IPS-NIHi7 (cell line): ENCODE measurements at regions not wholly inside any gene's neighbourhood (a gene's known extent, or its start where the extent isn't known, plus 50 kb on each side); places are given as distances from the start of the nearest gene placed in this dataset.
A peak's percentile ranks its signal among the peaks of the same experiment; 100 is the strongest.

Experiments used
- DNase-seq: peaks from one replicate; pipeline ENCODE4 v3.0.0; 2012; ENCODE audit warnings: mixed read lengths; ENCODE audit errors: extremely low spot score

DNA sequence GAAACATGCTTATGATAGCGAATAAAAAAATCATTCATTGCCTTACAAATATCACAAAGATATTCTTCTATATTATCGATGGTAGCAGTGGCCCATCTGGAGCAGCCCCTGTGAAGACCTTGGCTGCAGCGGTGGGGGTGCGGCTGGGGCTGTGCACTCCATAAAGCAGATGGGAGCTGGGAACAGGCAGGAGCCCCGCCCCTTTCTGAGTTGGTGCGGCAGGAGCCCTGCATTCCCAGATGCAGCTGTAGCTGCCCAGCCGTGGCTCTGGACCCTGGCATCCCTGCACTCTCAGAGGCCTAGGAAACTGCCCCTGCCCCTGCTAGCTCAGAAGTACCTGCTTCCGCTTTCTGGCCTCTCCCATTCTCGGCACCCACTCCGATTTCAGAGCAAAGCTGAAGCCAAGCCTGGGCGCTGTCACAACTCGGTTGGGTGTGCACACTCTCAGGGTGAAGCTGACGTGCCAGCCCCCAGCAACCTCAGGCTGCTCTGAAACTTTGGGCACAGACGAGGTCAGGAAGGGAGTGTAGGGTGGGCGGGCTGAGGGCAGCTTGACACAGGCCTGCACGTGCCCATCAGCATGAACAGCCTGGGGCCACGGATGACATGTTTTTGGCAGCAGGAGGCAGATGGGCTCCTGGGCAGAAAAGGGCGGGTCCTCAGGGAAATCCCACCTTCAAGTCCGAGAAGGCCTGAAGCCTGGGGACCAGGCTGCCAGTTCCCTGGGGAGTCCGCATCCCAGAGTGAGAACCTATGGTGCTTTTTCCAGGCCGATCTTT, 1440.8 kb upstream of the ACO1 start:
- DNase-seq = no peak

DNA sequence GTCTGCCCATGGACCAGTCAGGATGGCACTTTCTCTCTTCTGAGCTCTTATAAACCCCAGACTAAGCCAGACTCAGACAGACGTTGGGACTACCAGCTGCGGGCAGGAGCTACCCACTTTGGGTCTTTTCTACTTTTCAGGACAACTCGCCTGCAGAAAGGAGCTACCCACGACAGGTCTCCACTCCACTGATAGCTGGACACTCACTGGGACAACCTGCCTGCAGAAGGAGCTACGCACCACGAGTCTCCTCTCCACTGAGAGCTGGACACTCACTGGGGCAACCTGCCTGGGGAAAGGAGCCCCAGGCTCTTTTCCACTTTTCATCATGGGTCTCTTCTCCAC, 1440.2 kb upstream of the ACO1 start:
- no peak for DNase-seq

DNA sequence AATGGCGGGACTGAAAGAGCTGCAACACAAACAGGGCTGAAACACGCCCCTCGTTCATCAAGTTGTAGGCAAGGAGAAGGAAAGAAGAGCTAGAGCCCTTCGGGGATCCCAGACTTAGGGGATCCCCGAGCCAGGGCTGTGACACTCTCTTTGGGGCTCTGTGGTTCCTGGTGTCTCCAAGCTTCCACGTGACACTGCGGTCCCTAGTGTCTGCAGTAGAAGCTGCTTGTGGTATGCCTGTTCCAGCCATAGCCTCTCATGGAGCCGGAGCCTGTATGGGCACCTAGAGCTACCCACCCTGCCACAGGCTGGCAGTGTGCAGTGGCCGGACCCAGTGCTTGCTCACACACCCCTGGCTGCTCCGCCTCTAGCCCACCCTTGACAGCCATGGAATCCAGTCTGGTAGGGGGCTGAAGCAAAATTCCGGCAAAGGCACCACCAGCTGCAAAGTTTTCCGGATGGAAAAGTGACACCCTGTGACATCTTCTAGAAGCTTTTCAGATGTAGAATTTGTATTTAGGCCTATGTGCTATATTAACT, 1439.6 kb upstream of the ACO1 start:
- DNase-seq = no peak

DNA sequence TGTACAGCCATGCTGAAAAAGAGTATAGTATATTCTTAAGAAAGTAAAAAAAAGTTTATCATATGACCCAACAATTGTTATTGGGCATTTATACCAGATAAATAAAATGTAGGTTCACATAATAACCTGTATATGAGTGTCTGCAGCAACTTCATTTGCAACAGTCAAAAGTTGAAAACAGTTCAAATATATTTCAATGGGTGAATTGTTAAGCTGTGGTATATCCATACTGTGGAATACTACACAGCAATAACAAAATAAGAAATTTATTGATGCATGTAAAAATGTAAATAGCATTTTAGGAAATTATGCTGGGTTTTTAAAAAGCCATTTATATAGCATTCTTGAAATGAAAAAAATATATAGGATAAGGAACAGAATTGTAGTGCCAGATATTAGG, 1420.1 kb upstream of the ACO1 start:
- no peak for DNase-seq

DNA sequence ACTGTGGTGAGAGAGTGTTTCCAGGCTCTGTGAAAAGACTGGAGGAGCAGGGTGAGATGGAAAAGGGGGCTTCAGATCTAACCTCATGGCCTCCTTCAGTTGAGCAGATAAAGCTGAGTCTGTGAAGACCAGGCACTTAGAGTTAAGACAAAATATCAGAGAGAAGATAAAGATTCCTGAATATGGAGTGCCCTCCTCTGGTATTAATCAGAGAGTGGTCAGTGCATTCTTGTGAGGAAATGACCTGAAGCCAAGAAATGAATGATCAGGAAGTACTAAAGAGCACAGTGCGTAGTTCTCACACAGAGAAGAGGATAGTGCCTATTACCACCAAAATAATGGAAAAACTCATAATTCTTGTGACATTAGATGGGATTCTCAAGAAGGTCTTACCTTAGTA, 1417.0 kb upstream of the ACO1 start:
- no peak for DNase-seq

DNA sequence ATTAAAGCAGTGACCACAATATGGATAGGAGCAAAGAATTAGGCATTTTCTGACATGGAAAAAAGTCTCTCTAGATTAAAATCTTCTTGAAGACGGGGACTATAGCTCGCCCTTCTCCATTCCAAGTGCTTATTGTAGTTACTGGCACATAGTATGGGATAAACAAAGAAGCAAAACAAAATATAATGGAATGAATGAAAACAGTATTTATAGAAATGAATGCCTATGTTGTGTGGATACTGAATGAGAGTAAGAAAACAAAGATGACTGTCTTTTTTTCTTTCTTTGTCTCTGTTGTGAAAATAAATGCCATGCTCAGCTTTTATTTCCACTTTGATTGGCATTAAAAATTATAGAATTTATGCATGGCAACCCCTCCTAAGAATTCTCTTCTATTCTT, 1414.3 kb upstream of the ACO1 start:
- DNase-seq = no peak

DNA sequence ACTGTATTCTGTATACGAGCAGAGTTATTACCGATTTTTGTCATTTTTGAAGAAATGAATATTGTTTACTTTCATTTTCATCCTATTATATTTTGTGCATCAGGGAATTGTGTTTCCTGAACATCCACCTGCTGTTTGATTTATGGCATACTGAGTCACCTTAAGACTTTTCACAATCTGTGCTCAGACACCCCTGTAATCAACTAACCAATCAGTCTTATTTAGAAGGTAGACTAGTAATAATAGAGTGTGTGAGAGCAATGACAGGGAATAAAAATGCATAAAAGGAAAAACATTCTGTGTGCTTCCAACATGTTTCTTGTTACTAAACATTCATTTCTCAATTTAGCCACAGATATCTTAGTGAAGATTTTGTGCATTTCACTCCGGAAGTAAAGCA, 1413.6 kb upstream of the ACO1 start:
- DNase-seq = no peak

DNA sequence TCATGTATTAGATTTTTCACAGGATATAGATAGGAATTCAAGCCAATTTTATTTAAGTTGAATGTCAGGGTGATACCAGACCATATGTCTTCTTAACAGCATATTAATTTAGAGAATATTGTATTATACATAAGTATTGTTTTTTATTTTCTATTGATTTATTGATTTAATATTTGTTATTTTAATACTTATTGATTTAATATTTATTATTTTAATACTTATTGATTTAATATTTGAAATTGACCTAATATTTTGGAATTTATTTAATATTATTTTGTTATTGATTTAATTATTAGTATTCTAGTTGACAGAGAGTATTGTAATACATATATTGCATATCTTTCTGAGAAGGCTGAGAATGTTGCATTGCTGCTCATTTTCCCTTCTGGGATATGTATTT, 1411.8 kb upstream of the ACO1 start:
- no peak for DNase-seq

DNA sequence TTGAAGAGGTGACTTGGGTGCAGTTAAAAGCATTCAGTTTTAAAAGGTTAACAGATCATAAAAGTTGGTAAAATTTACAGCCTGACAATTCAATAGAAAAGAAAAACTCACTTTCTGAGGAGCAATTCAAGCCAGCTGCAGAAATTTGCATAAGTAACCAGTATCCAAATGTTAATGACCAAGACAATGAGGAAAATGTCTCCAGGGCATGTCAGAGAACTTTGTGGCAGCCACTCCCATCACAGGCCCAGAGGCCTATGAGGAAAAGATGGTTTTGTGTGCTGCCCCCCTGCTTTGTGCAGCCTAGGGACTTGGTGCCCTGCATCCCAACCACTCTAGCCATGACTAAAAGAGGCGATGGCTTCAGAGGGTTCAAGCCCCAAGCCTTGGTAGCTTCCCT, 1406.5 kb upstream of the ACO1 start:
- no peak for DNase-seq

DNA sequence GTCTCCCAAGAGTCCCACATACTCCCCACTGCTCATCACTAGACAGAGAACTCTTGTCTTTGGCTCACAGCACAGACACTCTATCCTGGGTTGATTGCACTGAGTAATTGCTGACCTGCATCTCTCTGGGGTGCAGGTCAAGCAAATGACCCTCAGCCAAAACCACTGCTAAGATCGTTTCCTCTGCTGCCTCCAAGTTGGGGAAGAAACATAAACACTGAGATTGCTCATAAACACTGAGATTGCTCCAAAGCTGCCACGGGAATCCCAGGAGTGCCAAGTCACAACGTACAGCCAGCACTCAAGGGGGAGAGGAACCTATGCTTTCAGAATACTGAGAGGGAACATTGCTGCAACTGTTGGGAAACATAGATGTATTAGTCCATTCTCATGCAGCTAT, 1402.1 kb upstream of the ACO1 start:
- no peak for DNase-seq

DNA sequence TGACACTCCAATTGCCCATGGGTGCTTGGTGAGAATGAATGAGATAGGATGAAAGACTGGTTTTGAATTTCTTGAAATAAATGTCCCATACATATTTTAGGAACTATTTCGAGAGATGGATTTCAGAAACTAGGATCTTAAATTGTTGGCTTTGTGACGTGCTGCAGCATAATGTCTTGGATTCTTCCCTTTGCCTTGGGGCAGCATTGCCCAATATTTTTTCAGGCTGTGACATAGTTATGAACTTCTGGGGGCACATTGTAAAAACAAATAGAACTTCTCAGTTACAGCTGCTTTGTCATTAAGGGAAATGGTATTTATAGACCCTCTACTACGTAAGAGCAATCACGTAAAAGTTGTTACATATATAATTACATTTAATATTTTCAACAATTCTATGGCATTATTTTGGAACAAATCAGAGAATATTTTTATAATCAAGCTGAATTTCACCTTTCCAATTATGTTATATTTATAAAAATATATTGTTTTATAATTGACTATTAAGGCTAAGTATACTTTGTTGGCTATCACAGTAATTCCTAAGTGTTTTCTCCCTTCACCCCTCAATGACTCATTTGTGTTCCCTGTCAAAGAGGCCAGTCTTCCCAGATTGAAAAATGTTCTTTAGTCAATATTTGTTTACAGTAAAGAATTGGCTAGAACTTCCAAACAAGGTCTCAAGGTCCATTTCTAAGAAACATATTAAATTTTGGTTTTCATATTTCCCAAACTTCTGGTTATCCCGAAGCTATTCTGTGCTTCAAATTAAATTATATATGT, 1388.3 kb upstream of the ACO1 start:
- no peak for DNase-seq

DNA sequence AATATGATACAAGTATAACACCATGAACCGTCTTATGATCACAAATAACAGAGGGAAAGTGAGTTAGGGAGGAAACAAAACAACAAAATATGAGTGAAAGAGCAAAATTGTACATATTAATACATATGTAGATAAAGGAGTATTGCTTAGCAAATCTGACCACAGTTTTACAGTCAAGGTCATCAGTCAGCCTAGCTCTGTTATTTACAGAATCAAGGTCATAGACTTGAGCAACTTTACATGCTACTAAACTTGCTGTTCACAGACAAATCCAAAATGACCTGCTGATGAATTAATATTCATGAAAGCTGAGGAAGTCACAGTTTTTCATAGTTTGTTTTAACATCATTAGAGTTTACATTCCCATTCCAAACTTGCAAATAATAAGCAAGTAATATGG, 1387.7 kb upstream of the ACO1 start:
- DNase-seq = no peak

DNA sequence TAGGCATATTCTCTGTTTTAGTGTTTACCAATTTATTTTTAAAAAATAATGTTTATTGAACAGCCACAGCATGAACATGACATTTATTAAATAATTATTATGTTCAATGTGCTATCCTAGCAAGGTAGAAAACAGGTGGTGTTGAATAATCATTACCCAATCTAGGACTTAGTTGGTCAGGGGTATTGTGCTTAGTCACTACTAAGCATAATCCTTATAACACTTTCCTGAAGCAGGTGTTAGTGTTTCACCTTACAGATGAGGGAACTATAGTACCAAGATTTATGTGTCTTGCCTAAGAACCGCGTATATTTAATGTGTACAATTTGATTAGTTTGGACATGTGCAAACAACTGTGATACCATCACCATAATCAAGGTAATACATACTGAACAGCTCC, 1387.2 kb upstream of the ACO1 start:
- no peak for DNase-seq

DNA sequence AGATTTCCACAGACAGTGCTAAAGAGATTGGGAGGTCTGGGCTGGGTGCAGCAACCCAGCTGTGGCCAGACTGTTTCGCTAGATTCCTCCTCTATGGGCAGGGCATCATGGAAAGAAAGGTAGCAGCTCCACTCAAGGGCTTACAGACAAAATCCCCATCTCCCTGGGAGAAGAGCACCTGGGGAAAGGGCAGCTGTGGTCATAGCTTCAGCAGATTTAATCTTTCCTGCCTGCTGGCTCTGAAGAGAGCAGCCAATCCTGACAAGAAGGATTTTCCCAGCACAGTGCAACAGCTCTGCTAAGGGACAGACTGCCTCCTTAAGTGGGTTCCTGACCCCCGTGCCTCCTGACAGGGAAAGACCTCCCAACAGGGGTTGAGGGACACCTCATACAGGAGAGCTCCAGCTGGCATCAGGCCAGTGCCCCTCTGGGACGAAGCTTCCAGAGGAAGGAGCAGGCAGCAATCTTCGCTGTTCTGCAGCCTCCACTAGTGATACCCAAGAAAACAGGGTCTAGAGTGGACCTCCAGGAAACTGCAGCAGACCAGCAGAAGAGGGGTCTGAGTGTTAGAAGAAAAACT, 1379.3 kb upstream of the ACO1 start:
- no peak for DNase-seq

DNA sequence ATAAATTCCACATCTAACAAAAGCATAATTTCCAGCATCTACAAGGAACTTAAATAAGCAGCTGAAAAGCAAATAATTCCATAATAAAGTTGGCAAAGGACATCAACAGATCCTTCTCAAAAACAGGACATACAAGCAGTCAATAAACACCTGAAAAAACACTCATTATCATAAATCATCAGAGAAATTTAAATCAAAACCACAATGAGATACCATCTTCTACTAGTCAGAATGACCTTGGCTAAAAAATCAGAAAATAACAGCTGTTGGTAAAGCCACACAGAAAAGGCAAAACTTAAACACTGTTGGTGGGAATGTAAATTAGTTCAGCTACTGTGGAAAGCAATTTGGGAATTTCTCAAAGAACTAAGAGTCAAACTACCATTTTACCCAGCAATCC, 1371.1 kb upstream of the ACO1 start:
- DNase-seq = no peak

DNA sequence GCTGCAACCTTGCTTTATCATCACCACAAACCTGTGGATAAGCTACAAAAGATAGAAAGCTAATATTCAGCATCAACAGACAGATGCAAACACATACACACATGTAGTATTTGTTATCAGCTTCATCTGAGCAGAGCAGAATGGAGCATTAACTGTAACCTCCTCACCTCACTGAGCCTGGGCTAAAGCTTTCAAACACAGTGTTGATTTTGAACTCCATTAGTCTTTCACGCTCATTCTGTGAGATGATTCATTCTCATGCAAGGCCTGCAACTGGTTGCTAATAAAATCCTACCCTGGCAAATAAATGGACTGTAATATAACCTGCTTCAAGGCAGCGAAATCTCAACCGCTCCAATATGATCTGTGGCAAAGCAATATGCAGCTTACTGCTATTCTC, 1360.6 kb upstream of the ACO1 start:
- DNase-seq = no peak

DNA sequence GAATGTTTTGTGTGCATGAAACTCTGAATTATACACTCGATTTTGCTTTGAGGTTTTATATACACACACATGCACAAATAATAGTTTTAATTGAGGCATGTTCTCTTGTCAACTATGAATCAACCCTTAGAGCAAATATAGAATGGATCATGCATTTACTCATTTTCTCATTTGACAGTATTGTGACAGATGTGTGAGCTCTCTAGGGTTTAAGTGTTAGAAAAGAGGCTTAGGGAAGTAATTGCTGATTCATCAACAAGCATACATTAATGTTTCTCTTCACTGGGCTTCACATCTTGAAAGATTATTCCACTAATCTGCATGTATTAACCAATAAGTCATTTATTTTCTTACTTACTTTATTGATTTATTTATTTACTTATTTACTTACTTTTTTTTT, 1356.8 kb upstream of the ACO1 start:
- DNase-seq = no peak

DNA sequence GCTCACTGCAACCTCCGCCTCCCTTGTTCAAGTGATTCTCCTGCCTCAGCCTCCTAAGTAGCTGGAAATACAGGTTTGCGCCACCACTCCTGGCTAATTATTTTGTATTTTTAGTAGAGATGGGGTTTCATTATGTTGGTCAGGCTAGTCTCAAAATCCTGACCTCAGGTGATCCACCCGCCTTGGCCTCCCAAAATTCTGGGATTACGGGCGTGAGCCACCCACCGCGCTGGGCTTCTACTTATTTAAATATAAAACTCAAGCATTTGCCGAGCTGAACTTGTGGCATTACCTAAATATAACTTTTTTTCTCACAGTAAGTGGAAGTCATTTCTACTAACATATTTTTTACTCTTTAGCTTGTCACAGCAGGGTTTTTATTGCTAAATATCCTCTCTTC, 1356.3 kb upstream of the ACO1 start:
- DNase-seq = no peak

DNA sequence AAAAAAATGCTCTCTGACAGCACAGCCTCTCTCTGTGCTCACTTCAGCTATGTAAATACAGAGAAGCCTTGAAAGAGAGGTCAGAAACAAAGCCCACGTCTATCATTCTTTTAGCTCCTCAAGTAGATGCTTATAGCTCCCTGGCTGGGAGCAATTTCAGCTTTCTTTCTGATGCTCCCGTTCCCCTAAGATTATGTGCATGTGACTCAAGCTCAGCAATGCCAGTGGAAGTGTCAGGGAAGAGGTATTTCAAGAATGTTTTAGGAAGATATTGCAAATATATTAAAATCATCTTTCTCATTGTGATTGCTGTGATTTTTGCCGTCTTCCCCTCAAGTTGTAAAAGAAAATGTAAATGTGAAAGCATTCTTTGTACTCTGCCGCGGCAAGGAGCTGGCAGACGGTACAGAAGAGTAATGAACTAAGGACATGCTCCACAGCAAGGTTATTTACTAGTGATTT, 1353.7 kb upstream of the ACO1 start:
- DNase-seq = peak; percentile 17

DNA sequence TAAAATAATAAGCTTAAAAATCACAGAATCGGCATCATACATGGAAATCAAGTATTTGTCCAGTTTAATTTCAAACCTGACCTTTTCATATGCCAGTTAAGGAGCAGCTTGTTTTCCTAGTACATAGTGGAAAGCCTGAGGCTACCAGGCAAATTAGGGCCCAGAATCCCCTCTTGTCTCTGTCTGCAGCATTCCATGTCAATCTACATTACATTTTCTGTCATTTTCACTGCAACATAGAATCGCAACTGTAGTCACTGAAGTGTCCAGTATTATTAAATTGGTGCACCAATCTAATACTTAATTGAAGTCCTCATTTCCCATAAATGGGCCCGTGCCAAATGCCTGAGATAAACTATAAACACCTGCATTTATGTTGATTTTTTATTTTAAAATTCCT, 1352.2 kb upstream of the ACO1 start:
- no peak for DNase-seq

DNA sequence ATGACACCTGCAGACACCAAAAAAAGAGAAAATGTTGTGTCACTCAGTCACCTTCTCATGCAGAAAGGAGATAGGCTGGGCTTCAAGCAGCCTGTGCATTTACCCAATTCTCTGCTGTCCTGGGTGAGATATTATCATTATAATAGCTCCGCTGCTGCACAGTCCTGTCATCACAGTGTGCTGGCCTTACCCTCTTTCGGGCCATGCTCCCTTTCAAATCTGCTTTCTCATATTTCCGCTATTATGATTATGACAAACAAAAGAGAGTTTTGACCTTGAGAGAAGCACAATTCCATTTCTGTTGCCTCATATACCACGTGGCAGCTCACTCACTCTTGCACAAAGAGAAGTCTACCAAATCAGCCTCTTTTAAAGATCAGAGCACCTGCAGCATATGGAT, 1350.1 kb upstream of the ACO1 start:
- no peak for DNase-seq

DNA sequence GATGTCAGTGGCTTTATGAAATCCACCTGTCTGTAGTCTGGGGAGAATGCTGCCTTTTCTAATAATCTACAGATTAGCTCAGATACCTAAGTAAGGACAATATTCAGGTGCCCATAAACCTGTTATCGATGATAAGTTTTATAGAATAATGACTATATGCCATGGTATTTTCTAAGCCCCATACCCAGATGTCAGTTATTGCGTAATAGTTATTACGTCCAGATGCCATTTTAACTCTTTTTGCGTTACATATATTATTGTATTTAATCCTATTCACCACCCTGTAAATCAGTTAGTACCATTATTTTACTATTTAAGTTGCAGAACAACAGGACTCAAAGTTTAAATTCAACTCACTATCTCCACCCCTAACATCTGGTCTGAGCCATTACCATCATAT, 1343.9 kb upstream of the ACO1 start:
- DNase-seq = no peak

DNA sequence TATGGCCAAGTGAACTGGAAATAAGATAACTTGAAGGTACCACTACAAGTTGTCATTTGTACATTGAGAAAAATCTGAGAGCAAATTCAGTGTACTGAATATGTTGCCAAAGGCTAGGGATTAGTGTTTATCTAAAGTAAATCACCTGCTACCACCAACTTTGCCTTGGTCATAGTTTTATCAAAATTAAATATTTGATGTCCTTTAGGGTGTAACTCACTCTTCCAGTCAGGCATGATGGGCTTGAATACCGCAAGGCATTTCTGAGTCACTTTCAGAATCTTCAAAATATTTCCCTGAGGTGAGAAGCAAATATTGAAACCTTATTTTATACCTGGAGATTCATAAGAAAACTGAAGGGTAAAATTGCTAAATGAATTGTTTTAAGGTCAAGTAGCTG, 1338.6 kb upstream of the ACO1 start:
- DNase-seq = no peak
